GM12878 (cell line): ENCODE measurements at regions not wholly inside any gene's neighbourhood (a gene's known extent, or its start where the extent isn't known, plus 50 kb on each side); places are given as distances from the start of the nearest gene placed in this dataset.
A peak's percentile ranks its signal among the peaks of the same experiment; 100 is the strongest.

ENCODE experiments used
- ATAC-seq: fragments of 200-7000 bp; cut with Tn5 transposase; 3 replicates; pipeline ENCODE4 v1.9.1; 2020; ENCODE audit warnings: mild to moderate bottlenecking, moderate library complexity
- BruUV-seq: library from RNA; stranded (reverse); fragments of 400-500 nt; replicated peaks from 2 replicates; lab custom pipeline; 2021; lab: Mats Ljungman, UMichigan
- CTCF ChIA-PET: fragments of 300-600 bp; sonication (Branson Sonifier 250); formaldehyde crosslinking; extraction: SDS; loops from one replicate; lab custom pipeline; 2021; ENCODE audit warnings: inconsistent platforms; lab: Yijun Ruan, JAX
- POLR2A ChIA-PET: fragments of 350-600 bp; formaldehyde crosslinking; extraction: SDS; loops from one replicate; lab custom pipeline; 2021; ENCODE audit warnings: inconsistent platforms; lab: Charles Lee
- RAD21 ChIA-PET: fragments of 300-600 bp; sonication (Branson Sonifier 250); formaldehyde crosslinking; loops from one replicate; lab custom pipeline; 2023; ENCODE audit warnings: antibody characterized with exemption; ENCODE audit not compliant: unreplicated experiment; lab: Charles Lee
- SMC1A ChIA-PET: fragments of 300-600 bp; sonication (Branson Sonifier 250); formaldehyde crosslinking; loops from one replicate; lab custom pipeline; 2023; ENCODE audit not compliant: unreplicated experiment, uncharacterized antibody; lab: Charles Lee
- DNase-seq: peaks from one replicate; pipeline ENCODE4 v3.0.0-alpha.2; 2011; ENCODE audit warnings: low read depth, low spot score
- FAIRE-seq: peaks from 3 replicates; lab custom pipeline; 2011; peaks lifted over from hg19 to GRCh38; lab: Jason Lieb, UNC
- H2AFZ ChIP-seq: 2 replicates; pipeline ENCODE4 v1.6.0; 2011; ENCODE audit warnings: low read depth, low read length, control low read depth; ENCODE audit not compliant: control insufficient read depth
- H3K27ac ChIP-seq: 2 replicates; pipeline ENCODE4 v1.5.1; 2011; ENCODE audit warnings: control low read depth; ENCODE audit not compliant: control insufficient read depth, insufficient read depth
- H3K27me3 ChIP-seq, 2 experiments: replicated peaks in 1 of 2; 2 replicates each; pipeline versions ENCODE4 v1.6.0 to v1.6.1; 2011; ENCODE audit warnings: low read length in 1 of 2; ENCODE audit not compliant: control insufficient read depth in 2 of 2, insufficient read depth in 2 of 2
- H3K36me3 ChIP-seq, 2 experiments: 2 replicates each; pipeline ENCODE4 v1.5.1; 2011; ENCODE audit warnings: low read length in 1 of 2; ENCODE audit not compliant: control insufficient read depth in 2 of 2, insufficient read depth in 2 of 2
- H3K4me1 ChIP-seq: 2 replicates; pipeline ENCODE4 v1.6.1; 2011; ENCODE audit warnings: mild to moderate bottlenecking, low read length, moderate library complexity, mixed read lengths; ENCODE audit not compliant: control insufficient read depth, insufficient read depth
- H3K4me2 ChIP-seq: 2 replicates; pipeline ENCODE4 v1.6.0; 2011; ENCODE audit warnings: control low read depth; ENCODE audit not compliant: control insufficient read depth, insufficient read depth
- H3K4me3 ChIP-seq: fragments of 200-600 bp; sonication (generic); 2 replicates; pipeline ENCODE4 v1.5.1; 2016
- H3K79me2 ChIP-seq: 2 replicates; pipeline ENCODE4 v1.6.0; 2011; ENCODE audit warnings: low read length; ENCODE audit not compliant: control insufficient read depth, insufficient read depth
- H3K9ac ChIP-seq: 2 replicates; pipeline ENCODE4 v1.8.0; 2011; ENCODE audit warnings: low read length, control low read depth, mixed read lengths; ENCODE audit not compliant: control insufficient read depth, insufficient read depth
- H3K9me3 ChIP-seq: replicated peaks from 3 replicates; pipeline ENCODE4 v1.5.1; 2011; ENCODE audit warnings: mild to moderate bottlenecking, low read length; ENCODE audit not compliant: control insufficient read depth, insufficient read depth
- H4K20me1 ChIP-seq: 2 replicates; pipeline ENCODE4 v1.6.0; 2011; ENCODE audit not compliant: control insufficient read depth, insufficient read depth
- BCL11A ChIP-seq: IDR thresholded peaks from 2 replicates; pipeline ENCODE4 v1.6.1; 2011; ENCODE audit warnings: low read depth, low read length
- CBX5 ChIP-seq: sonication (generic); IDR thresholded peaks from 2 replicates; pipeline ENCODE4 v1.6.1; 2016; ENCODE audit warnings: low read depth, moderate library complexity, mild to moderate bottlenecking, inconsistent platforms
- CHD4 ChIP-seq: fragments of 200-600 bp; sonication (generic); IDR thresholded peaks from 2 replicates; pipeline ENCODE4 v1.6.1; 2016; ENCODE audit warnings: mild to moderate bottlenecking
- JUNB ChIP-seq: IDR thresholded peaks from 2 replicates; pipeline ENCODE4 v1.6.1; 2016; ENCODE audit warnings: antibody characterized with exemption, mild to moderate bottlenecking
- MTA2 ChIP-seq: fragments of 450-650 bp; IDR thresholded peaks from 2 replicates; pipeline ENCODE4 v1.6.1; 2016; ENCODE audit warnings: low read depth, mild to moderate bottlenecking, moderate library complexity
- NFXL1 ChIP-seq: fragments of 450-650 bp; IDR thresholded peaks from 2 replicates; pipeline ENCODE4 v1.6.1; 2017; ENCODE audit warnings: antibody characterized with exemption, mild to moderate bottlenecking, borderline replicate concordance
- NR2C1 ChIP-seq: fragments of 450-650 bp; IDR thresholded peaks from 2 replicates; pipeline ENCODE4 v1.6.1; 2017; ENCODE audit warnings: antibody characterized with exemption, mild to moderate bottlenecking, moderate library complexity
- NR2F1 ChIP-seq: fragments of 450-650 bp; conservative IDR thresholded peaks from 2 replicates; pipeline ENCODE4 v1.6.1; 2017; ENCODE audit warnings: mild to moderate bottlenecking
- PBX3 ChIP-seq: IDR thresholded peaks from 2 replicates; pipeline ENCODE4 v1.6.1; 2011; ENCODE audit warnings: mild to moderate bottlenecking, low read depth, low read length, moderate library complexity; ENCODE audit not compliant: insufficient replicate concordance
- RELB ChIP-seq: fragments of 450-650 bp; IDR thresholded peaks from 2 replicates; pipeline ENCODE4 v1.6.1; 2017; ENCODE audit warnings: low read depth, mild to moderate bottlenecking, moderate library complexity
- RFX5 ChIP-seq: IDR thresholded peaks from 2 replicates; pipeline ENCODE4 v1.6.1; 2011; ENCODE audit warnings: low read depth, low read length, improper control_type of control experiment
- SMARCA5 ChIP-seq: fragments of 450-650 bp; IDR thresholded peaks from 2 replicates; pipeline ENCODE4 v1.6.1; 2017; ENCODE audit warnings: mild to moderate bottlenecking
- SREBF2 ChIP-seq: IDR thresholded peaks from 2 replicates; pipeline ENCODE4 v1.6.1; 2012; ENCODE audit warnings: mild to moderate bottlenecking, low read length
- ZZZ3 ChIP-seq: IDR thresholded peaks from 2 replicates; pipeline ENCODE4 v1.6.1; 2011; ENCODE audit warnings: low read depth; ENCODE audit not compliant: control insufficient read depth, insufficient read length
- WGBS: methylation state at CpG from one replicate; pipeline ENCODE4 v1.1.6; 2016; ENCODE audit warnings: low lambda C conversion rate; ENCODE audit not compliant: insufficient replicate concordance, insufficient coverage; ENCODE audit errors: missing lambda C conversion rate; 5-methylcytosine and 5-hydroxymethylcytosine counted together
- in situ Hi-C: fragments of 300-500 bp; cut with MboI; formaldehyde crosslinking; loops from 9 replicates; pipeline ENCODE4 v1.14.3; 2018; ENCODE audit warnings: mixed read lengths
- intact Hi-C: fragments of 100-400 bp; cut with micrococcal nuclease; formaldehyde crosslinking; loops from one replicate; pipeline ENCODE4 v1.14.2; 2022; ENCODE audit not compliant: unreplicated experiment

- no peak for TF ChIP-seq CBX5
- TF ChIP-seq, all 136 proteins: peak for 0
Measured at GRCh38 chr2:147255812-147256211, 589.0 kb upstream of the ACVR2A start (continued).

DNA sequence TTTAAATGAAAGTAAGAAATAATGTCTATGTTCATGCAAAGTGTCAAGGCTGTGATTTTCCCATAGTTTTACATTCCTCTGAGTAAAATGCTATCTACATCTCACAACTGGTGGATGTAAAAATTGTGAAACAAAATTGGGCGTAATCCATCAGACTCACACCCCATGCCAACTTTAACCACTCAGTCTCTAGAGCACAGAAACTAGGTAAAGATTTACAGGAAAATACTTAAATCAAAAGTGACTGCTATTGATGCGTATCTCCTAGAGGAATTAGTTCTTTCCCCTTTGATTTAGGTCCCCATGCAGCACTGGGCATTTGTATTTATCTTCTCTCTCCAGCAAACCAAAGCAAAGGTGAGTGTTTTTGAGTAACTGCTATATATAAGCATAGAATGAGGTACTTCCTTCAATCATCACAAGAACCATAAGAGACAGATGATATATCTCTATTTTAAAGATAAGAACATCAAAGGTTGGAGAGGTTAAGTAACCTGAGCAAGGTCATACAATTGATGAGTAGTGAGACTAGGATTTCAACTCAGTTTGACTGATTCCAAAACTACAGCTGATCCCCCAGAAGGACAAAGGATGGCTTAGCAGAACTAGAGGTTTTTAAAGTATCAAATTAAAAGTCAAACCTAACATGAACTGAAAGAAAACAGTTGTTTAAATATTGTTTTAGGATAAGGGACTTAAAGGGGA, 594.0 kb upstream of the ACVR2A start:
- ChIA-PET POLR2A (no interaction called here), CTCF (interaction anchor here (0.7 kb wide), 1 partner anchor 52 kb away, joined by 3 read pairs; no protein-coding TSS in a partner anchor), RAD21 (no interaction called here), SMC1A (no interaction called here)
- no peaks in the 10 kb centered on the region for H3K4me1 ChIP-seq
- TF ChIP-seq NR2C1 (no peak), NR2F1 (peak; percentile 53; the same call in 1 of the 2 replicates)
- H3K4me2 ChIP-seq: no peak overlapping the region
- no peak for DNase-seq
- H3K36me3 ChIP-seq: no peaks in the 10 kb centered on the region
- H3K27me3 ChIP-seq: no peaks in the 10 kb centered on the region
- no peak for FAIRE-seq
- H2AFZ ChIP-seq: no peak overlapping the region
- no peaks in the 10 kb centered on the region for H4K20me1 ChIP-seq
- H3K27ac ChIP-seq: no peak overlapping the region
- WGBS: 33% methylated on average over 2 of the region's 2 CpGs
- no peak overlapping the region for H3K4me3 ChIP-seq
- no peaks in the 10 kb centered on the region for H3K79me2 ChIP-seq
- in situ Hi-C loops (no loop called here), intact Hi-C loops (no loop called here)
- peaks cover 4% of the 10 kb centered on the region; the same call in 2 of the 3 replicates for H3K9me3 ChIP-seq
- no TSS peak for BruUV-seq
- ATAC-seq: peak; percentile 80
- H3K9ac ChIP-seq: no peak overlapping the region

GRCh38 chr2:147247749-147248148, 597.1 kb upstream of the ACVR2A start:
- in situ Hi-C loops: no loop called here
- TF ChIP-seq SMARCA5: no peak
- TF ChIP-seq ZZZ3: no peak
- TF ChIP-seq JUNB: no peak
- TF ChIP-seq PBX3: no peak
- TF ChIP-seq RFX5: no peak
- TF ChIP-seq NFXL1: no peak
- TF ChIP-seq RELB: no peak
- no peak for TF ChIP-seq SREBF2
- TF ChIP-seq BCL11A: no peak
- TF ChIP-seq CHD4: no peak
- TF ChIP-seq NR2F1: no peak
- no peak for TF ChIP-seq MTA2

More at GRCh38 chr2:147247749-147248148, 597.1 kb upstream of the ACVR2A start:
- no peaks in the 10 kb centered on the region for H4K20me1 ChIP-seq
- intact Hi-C loops: no loop called here
- H3K4me1 ChIP-seq: no peaks in the 10 kb centered on the region
- ATAC-seq (0 out of 3 replicates have a peak, but pooled peaks have one; percentile 22), FAIRE-seq (no peak), DNase-seq (no peak)
- no TSS peak for BruUV-seq
- H3K9me3 ChIP-seq: peaks cover 2% of the 10 kb centered on the region; the same call in 2 of the 3 replicates
- no peak overlapping the region for H3K4me3 ChIP-seq
- RAD21 ChIA-PET: interaction anchor here (1.2 to 1.4 kb wide), 2 partner anchors 14 to 24 kb away, joined by 3 read pairs; no protein-coding TSS in a partner anchor
- H3K9ac ChIP-seq: no peak overlapping the region
- SMC1A ChIA-PET: no interaction called here
- 88% methylated on average over 2 of the region's 2 CpGs for WGBS
- POLR2A ChIA-PET: no interaction called here
- H3K4me2 ChIP-seq: no peak overlapping the region
- no peak overlapping the region for H3K27ac ChIP-seq
- H3K36me3 ChIP-seq: no peaks in the 10 kb centered on the region
- H3K27me3 ChIP-seq: no peaks in the 10 kb centered on the region
- H2AFZ ChIP-seq: no peak overlapping the region
- CTCF ChIA-PET: no interaction called here
- no peaks in the 10 kb centered on the region for H3K79me2 ChIP-seq
